ENCODE measurements at regions not wholly inside any gene's neighbourhood (a gene's known extent, or its start where the extent isn't known, plus 50 kb on each side); places are given as distances from the start of the nearest gene placed in this dataset.

- no peak for TF ChIP-seq PHF8 (conservative IDR thresholded peaks at IDR 0.05; ENCODE audit: low read depth, low read length)
- TF ChIP-seq, protein P1, sequence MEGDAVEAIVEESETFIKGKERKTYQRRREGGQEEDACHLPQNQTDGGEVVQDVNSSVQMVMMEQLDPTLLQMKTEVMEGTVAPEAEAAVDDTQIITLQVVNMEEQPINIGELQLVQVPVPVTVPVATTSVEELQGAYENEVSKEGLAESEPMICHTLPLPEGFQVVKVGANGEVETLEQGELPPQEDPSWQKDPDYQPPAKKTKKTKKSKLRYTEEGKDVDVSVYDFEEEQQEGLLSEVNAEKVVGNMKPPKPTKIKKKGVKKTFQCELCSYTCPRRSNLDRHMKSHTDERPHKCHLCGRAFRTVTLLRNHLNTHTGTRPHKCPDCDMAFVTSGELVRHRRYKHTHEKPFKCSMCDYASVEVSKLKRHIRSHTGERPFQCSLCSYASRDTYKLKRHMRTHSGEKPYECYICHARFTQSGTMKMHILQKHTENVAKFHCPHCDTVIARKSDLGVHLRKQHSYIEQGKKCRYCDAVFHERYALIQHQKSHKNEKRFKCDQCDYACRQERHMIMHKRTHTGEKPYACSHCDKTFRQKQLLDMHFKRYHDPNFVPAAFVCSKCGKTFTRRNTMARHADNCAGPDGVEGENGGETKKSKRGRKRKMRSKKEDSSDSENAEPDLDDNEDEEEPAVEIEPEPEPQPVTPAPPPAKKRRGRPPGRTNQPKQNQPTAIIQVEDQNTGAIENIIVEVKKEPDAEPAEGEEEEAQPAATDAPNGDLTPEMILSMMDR (IDR thresholded peaks at IDR 0.05; ENCODE audit: control extremely low read depth in 1 of 3, insufficient read depth in 1 of 3, low read depth in 1 of 3, low read length in 3 of 3) = no peak
- no peak for TF ChIP-seq GTF2F1 (IDR thresholded peaks at IDR 0.05; ENCODE audit: borderline replicate concordance, low read depth, low read length)
- TF ChIP-seq, protein P2, sequence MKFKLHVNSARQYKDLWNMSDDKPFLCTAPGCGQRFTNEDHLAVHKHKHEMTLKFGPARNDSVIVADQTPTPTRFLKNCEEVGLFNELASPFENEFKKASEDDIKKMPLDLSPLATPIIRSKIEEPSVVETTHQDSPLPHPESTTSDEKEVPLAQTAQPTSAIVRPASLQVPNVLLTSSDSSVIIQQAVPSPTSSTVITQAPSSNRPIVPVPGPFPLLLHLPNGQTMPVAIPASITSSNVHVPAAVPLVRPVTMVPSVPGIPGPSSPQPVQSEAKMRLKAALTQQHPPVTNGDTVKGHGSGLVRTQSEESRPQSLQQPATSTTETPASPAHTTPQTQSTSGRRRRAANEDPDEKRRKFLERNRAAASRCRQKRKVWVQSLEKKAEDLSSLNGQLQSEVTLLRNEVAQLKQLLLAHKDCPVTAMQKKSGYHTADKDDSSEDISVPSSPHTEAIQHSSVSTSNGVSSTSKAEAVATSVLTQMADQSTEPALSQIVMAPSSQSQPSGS (IDR thresholded peaks at IDR 0.05; ENCODE audit: low read length) = no peak
- TF ChIP-seq SUZ12 (IDR thresholded peaks at IDR 0.05; ENCODE audit: low read length) = no peak
- TF ChIP-seq MAX (IDR thresholded peaks at IDR 0.05) = no peak
- no peak for TF ChIP-seq SIN3A (conservative IDR thresholded peaks at IDR 0.05 in 1 of 2, IDR thresholded peaks at IDR 0.05 in 1 of 2; ENCODE audit: low read depth in 1 of 2, low read length in 2 of 2)
- TF ChIP-seq TBP (IDR thresholded peaks at IDR 0.05; ENCODE audit: low read depth, low read length) = no peak
- TF ChIP-seq POLR2A (IDR thresholded peaks at IDR 0.05; ENCODE audit: control extremely low read depth in 1 of 2, low read depth in 2 of 2, low read length in 2 of 2) = no peak
- no peak for TF ChIP-seq EGR1 (IDR thresholded peaks at IDR 0.05; ENCODE audit: borderline replicate concordance, low read depth, low read length)
- TF ChIP-seq EZH2 (IDR thresholded peaks at IDR 0.05; ENCODE audit: low read depth, low read length, severe bottlenecking) = no peak
These were observed 599.8 kb upstream of the USP24 start for GRCh38 chr1:55814967-55815366.
